SU-DHL-6 (cell line): ENCODE measurements at regions not wholly inside any gene's neighbourhood (a gene's known extent, or its start where the extent isn't known, plus 50 kb on each side); places are given as distances from the start of the nearest gene placed in this dataset.

Experiments used
- EZH2phosphoT487 ChIP-seq: fragments of 200-600 bp; sonication (generic), shearing (Covaris generic); conservative IDR thresholded peaks from 2 replicates; pipeline ENCODE4 v1.6.1; 2018; ENCODE audit warnings: mild to moderate bottlenecking, antibody characterized with exemption, low read length, moderate library complexity, mixed read lengths
- TF ChIP-seq, protein P1 (sequence below): fragments of 200-600 bp; sonication (generic); IDR thresholded peaks from one replicate; pipeline ENCODE4 v1.5.1; 2017; ENCODE audit warnings: antibody characterized with exemption, mild to moderate bottlenecking, low read length, moderate library complexity; ENCODE audit not compliant: insufficient read depth, poor library complexity, severe bottlenecking

GRCh38 chr6:81465859-81466258 lies 286.6 kb downstream of the TENT5A start:
- TF ChIP-seq, protein P1, sequence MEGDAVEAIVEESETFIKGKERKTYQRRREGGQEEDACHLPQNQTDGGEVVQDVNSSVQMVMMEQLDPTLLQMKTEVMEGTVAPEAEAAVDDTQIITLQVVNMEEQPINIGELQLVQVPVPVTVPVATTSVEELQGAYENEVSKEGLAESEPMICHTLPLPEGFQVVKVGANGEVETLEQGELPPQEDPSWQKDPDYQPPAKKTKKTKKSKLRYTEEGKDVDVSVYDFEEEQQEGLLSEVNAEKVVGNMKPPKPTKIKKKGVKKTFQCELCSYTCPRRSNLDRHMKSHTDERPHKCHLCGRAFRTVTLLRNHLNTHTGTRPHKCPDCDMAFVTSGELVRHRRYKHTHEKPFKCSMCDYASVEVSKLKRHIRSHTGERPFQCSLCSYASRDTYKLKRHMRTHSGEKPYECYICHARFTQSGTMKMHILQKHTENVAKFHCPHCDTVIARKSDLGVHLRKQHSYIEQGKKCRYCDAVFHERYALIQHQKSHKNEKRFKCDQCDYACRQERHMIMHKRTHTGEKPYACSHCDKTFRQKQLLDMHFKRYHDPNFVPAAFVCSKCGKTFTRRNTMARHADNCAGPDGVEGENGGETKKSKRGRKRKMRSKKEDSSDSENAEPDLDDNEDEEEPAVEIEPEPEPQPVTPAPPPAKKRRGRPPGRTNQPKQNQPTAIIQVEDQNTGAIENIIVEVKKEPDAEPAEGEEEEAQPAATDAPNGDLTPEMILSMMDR: no peak
- no peak for TF ChIP-seq EZH2phosphoT487
